IMR-90 (cell line): ENCODE measurements at regions not wholly inside any gene's neighbourhood (a gene's known extent, or its start where the extent isn't known, plus 50 kb on each side); places are given as distances from the start of the nearest gene placed in this dataset.

Source experiments
- ATAC-seq: fragments of 200-7000 bp; cut with Tn5 transposase; 2 replicates; pipeline ENCODE4 v1.9.1; 2020; ENCODE audit warnings: low read depth, mild to moderate bottlenecking, moderate library complexity
- BruUV-seq: library from RNA; stranded (reverse); fragments of 400-500 nt; replicated peaks from 2 replicates; lab custom pipeline; 2021; lab: Mats Ljungman, UMichigan
- CTCF ChIA-PET: fragments of 300-600 bp; formaldehyde crosslinking; extraction: SDS; loops from one replicate; lab custom pipeline; 2021; ENCODE audit warnings: antibody characterized with exemption; lab: Yijun Ruan, JAX
- POLR2A ChIA-PET: fragments of 300-600 bp; sonication (Branson Sonifier 250); formaldehyde crosslinking; loops from one replicate; lab custom pipeline; 2022; ENCODE audit warnings: antibody characterized with exemption; ENCODE audit not compliant: unreplicated experiment; lab: Charles Lee
- DNase-seq: peaks from one replicate; pipeline ENCODE4 v3.0.0; 2013
- H2AFZ ChIP-seq: replicated peaks from 2 replicates; pipeline ENCODE3; 2013; ENCODE audit warnings: low read length, mild to moderate bottlenecking; ENCODE audit not compliant: poor library complexity
- H2AK5ac ChIP-seq: 2 replicates; pipeline ENCODE4 v1.6.1; 2013; ENCODE audit warnings: low read depth, low read length, inconsistent platforms
- H2AK9ac ChIP-seq: replicated peaks from 2 replicates; pipeline ENCODE3; 2013; ENCODE audit warnings: mild to moderate bottlenecking, low read depth, low read length, moderate library complexity; ENCODE audit not compliant: poor library complexity
- H2BK120ac ChIP-seq: 2 replicates; pipeline ENCODE4 v1.6.1; 2013; ENCODE audit warnings: low read depth, low read length, inconsistent platforms
- H2BK15ac ChIP-seq: 3 replicates; pipeline ENCODE4 v1.6.1; 2013; ENCODE audit warnings: low read depth, low read length, inconsistent platforms
- H2BK20ac ChIP-seq: 2 replicates; pipeline ENCODE4 v1.6.1; 2013; ENCODE audit warnings: low read depth, mild to moderate bottlenecking, inconsistent platforms, low read length, moderate library complexity
- H2BK5ac ChIP-seq: 2 replicates; pipeline ENCODE4 v1.6.1; 2013; ENCODE audit warnings: mild to moderate bottlenecking, low read depth, low read length, inconsistent platforms; ENCODE audit not compliant: poor library complexity, severe bottlenecking
- H3K14ac ChIP-seq: replicated peaks from 2 replicates; pipeline ENCODE4 v1.6.1; 2013; ENCODE audit warnings: low read depth, low read length, inconsistent platforms
- H3K18ac ChIP-seq: 2 replicates; pipeline ENCODE4 v1.6.1; 2013; ENCODE audit warnings: low read depth, low read length, control low read depth
- H3K23ac ChIP-seq: 2 replicates; pipeline ENCODE4 v1.6.1; 2013; ENCODE audit warnings: low read depth, low read length, inconsistent platforms
- H3K27ac ChIP-seq: 2 replicates; pipeline ENCODE4 v1.5.1; 2013; ENCODE audit warnings: mild to moderate bottlenecking, control low read depth, low read length; ENCODE audit not compliant: insufficient read depth
- H3K27me3 ChIP-seq: 2 replicates; pipeline ENCODE4 v1.6.1; 2013; ENCODE audit warnings: low read length; ENCODE audit not compliant: control insufficient read depth, insufficient read depth
- H3K36me3 ChIP-seq: 2 replicates; pipeline ENCODE4 v1.6.1; 2013; ENCODE audit warnings: low read length, mixed read lengths; ENCODE audit not compliant: control insufficient read depth, insufficient read depth
- H3K4ac ChIP-seq: 2 replicates; pipeline ENCODE4 v1.6.1; 2013; ENCODE audit warnings: low read depth, low read length, inconsistent platforms
- H3K4me1 ChIP-seq: 2 replicates; pipeline ENCODE4 v1.6.1; 2013; ENCODE audit warnings: low read length, mixed read lengths; ENCODE audit not compliant: control insufficient read depth, insufficient read depth
- H3K4me2 ChIP-seq: 2 replicates; pipeline ENCODE4 v1.6.1; 2013; ENCODE audit warnings: low read depth, mild to moderate bottlenecking, control low read depth, low read length, moderate library complexity
- H3K4me3 ChIP-seq: 2 replicates; pipeline ENCODE4 v1.5.1; 2013; ENCODE audit warnings: low read depth, mild to moderate bottlenecking, control low read depth, low read length, moderate library complexity; ENCODE audit not compliant: insufficient read depth
- H3K56ac ChIP-seq: 2 replicates; pipeline ENCODE4 v1.6.1; 2013; ENCODE audit warnings: low read length, inconsistent platforms; ENCODE audit not compliant: insufficient read depth; ENCODE audit errors: extremely low read depth
- H3K79me1 ChIP-seq, 2 experiments: 2 replicates each; pipeline ENCODE4 v1.6.1; 2013; ENCODE audit warnings: low read length in 2 of 2, inconsistent platforms in 1 of 2, low read depth in 1 of 2
- H3K9ac ChIP-seq: 2 replicates; pipeline ENCODE4 v1.6.1; 2013; ENCODE audit warnings: low read depth, low read length, control low read depth
- H3K9me1 ChIP-seq: 2 replicates; pipeline ENCODE4 v1.6.1; 2013; ENCODE audit warnings: low read length, inconsistent platforms; ENCODE audit not compliant: insufficient read depth
- H3K9me3 ChIP-seq: 2 replicates; pipeline ENCODE4 v1.6.1; 2013; ENCODE audit warnings: low read length; ENCODE audit not compliant: control insufficient read depth, insufficient read depth
- H4K20me1 ChIP-seq: 2 replicates; pipeline ENCODE4 v1.6.1; 2013; ENCODE audit warnings: low read length, inconsistent platforms; ENCODE audit not compliant: insufficient read depth
- H4K5ac ChIP-seq: 2 replicates; pipeline ENCODE4 v1.6.1; 2013; ENCODE audit warnings: mild to moderate bottlenecking, low read depth, low read length, control low read depth
- H4K8ac ChIP-seq, 2 experiments: 2 replicates each; pipeline ENCODE4 v1.6.1; 2013; ENCODE audit warnings: low read depth in 2 of 2, low read length in 2 of 2, control low read depth in 1 of 2, inconsistent platforms in 1 of 2
- H4K91ac ChIP-seq: 2 replicates; pipeline ENCODE4 v1.6.1; 2013; ENCODE audit warnings: low read depth, low read length, inconsistent platforms; ENCODE audit not compliant: insufficient read depth
- CTCF ChIP-seq: conservative IDR thresholded peaks from 2 replicates; pipeline ENCODE4 v1.5.1; 2012; ENCODE audit warnings: mild to moderate bottlenecking, low read depth, low read length, improper control_type of control experiment
- MAFK ChIP-seq: IDR thresholded peaks from 2 replicates; pipeline ENCODE4 v1.6.1; 2012; ENCODE audit warnings: low read depth, low read length, improper control_type of control experiment
- MXI1 ChIP-seq: IDR thresholded peaks from 2 replicates; pipeline ENCODE4 v1.6.1; 2012; ENCODE audit warnings: low read depth, mild to moderate bottlenecking, low read length, moderate library complexity, borderline replicate concordance
- NFE2L2 ChIP-seq: fragments of 150-350 bp; IDR thresholded peaks from 2 replicates; pipeline ENCODE4 v1.6.1; 2016; ENCODE audit warnings: low read depth, mild to moderate bottlenecking, low read length
- POLR2A ChIP-seq: IDR thresholded peaks from 2 replicates; pipeline ENCODE4 v1.6.1; 2012; ENCODE audit warnings: mild to moderate bottlenecking, low read depth, low read length
- WGBS, 2 experiments: methylation state at CpG; one replicate each; pipeline versions ENCODE4 v1.1.5 to v1.1.7; 2013; ENCODE audit warnings: missing lambda C conversion rate in 2 of 2; ENCODE audit not compliant: insufficient read length in 1 of 2; ENCODE audit errors: extremely low coverage in 2 of 2; 5-methylcytosine and 5-hydroxymethylcytosine counted together
- dilution Hi-C: fragments of 300-500 bp; cut with HindIII; formaldehyde crosslinking; loops from one replicate; pipeline ENCODE4 v1.14.3; 2018; ENCODE audit warnings: low sequenced_read_pairs; ENCODE audit not compliant: unreplicated experiment
- in situ Hi-C: fragments of 300-500 bp; cut with MboI; formaldehyde crosslinking; loops from 3 replicates; pipeline ENCODE4 v1.14.3; 2019; ENCODE audit warnings: low sequenced_read_pairs, inconsistent platforms, mixed read lengths
- intact Hi-C: fragments of 100-400 bp; cut with micrococcal nuclease; formaldehyde crosslinking; loops from 2 replicates; pipeline ENCODE4 v1.10.0; 2022

- no peaks in the 10 kb centered on the region for H3K36me3 ChIP-seq
- no peaks in the 10 kb centered on the region for H3K27me3 ChIP-seq
- no peak overlapping the region for H2AFZ ChIP-seq
- H4K5ac ChIP-seq, result peak overlapping the region; percentile 6; the same call in 1 of the 2 replicates
- no peak overlapping the region for H2BK15ac ChIP-seq
- H4K20me1 ChIP-seq, result peaks cover 5% of the 10 kb centered on the region
- H4K8ac ChIP-seq, result no peak overlapping the region
- peak overlapping the region; percentile 3; the same call in 1 of the 2 replicates for H3K4me2 ChIP-seq
- no peak overlapping the region for H2BK5ac ChIP-seq
- ATAC-seq (no peak), DNase-seq (no peak)
- H3K56ac ChIP-seq, result no peak overlapping the region
- peak overlapping the region; percentile 52 for H3K4ac ChIP-seq
- H3K27ac ChIP-seq, result peak overlapping the region; percentile 50; the same call in 1 of the 2 replicates
- 0 out of 2 replicates have a peak overlapping the region, but pooled peaks have one; percentile 49 for H2BK20ac ChIP-seq
- H3K9me3 ChIP-seq, result peaks cover 5% of the 10 kb centered on the region; the same call in 1 of the 2 replicates
- no CpG with 5 or more reads among the region's 4 CpGs for WGBS, 2 experiments
- POLR2A ChIA-PET, result no interaction called here
- CTCF ChIA-PET, result no interaction called here
- H3K14ac ChIP-seq, result no peak overlapping the region
- intact Hi-C loops, result no loop called here
- no peak overlapping the region for H3K23ac ChIP-seq
- peaks cover 35% of the 10 kb centered on the region for H3K4me1 ChIP-seq
- H4K91ac ChIP-seq, result peak overlapping the region; percentile 54; the same call in 1 of the 2 replicates
- no peak for TF ChIP-seq NFE2L2
- no peak for TF ChIP-seq CTCF
- no peak for TF ChIP-seq MAFK
- TF ChIP-seq POLR2A, result no peak
- TF ChIP-seq MXI1, result no peak
- peak overlapping the region; percentile 22 for H2AK5ac ChIP-seq
- 0 out of 2 replicates have a peak overlapping the region, but pooled peaks have one; percentile 1 for H2BK120ac ChIP-seq
- in situ Hi-C loops, result no loop called here
- no TSS peak for BruUV-seq
- no peak overlapping the region for H2AK9ac ChIP-seq
- dilution Hi-C loops, result no loop called here
- peak overlapping the region; percentile 34; the same call in 1 of the 2 replicates for H3K18ac ChIP-seq
- H3K9ac ChIP-seq, result no peak overlapping the region
- H3K9me1 ChIP-seq, result peaks cover 30% of the 10 kb centered on the region
- no peak overlapping the region for H3K4me3 ChIP-seq
- H3K79me1 ChIP-seq, result peaks cover 0 to 5% of the 10 kb centered on the region in 2 experiments; a peak in 1 of 4 replicates
These were observed 129.8 kb upstream of the JCAD start for GRCh38 chr10:30189238-30189580.
